Neural progenitor cell (in vitro differentiated cells): ENCODE measurements at regions not wholly inside any gene's neighbourhood (a gene's known extent, or its start where the extent isn't known, plus 50 kb on each side); places are given as distances from the start of the nearest gene placed in this dataset.
"Not testable (repeated sequence)": the region's sequence is repeated elsewhere in the genome, so short reads cannot be mapped to it uniquely, and the experiment has no call there.

ENCODE experiments used
- DNase-seq: peaks from one replicate; pipeline ENCODE4 v3.0.0-alpha.2; 2016; ENCODE audit warnings: low spot score
- H2AFZ ChIP-seq: fragments of 200-600 bp; sonication (generic); replicated peaks from 2 replicates; pipeline ENCODE4 v1.6.1; 2016; ENCODE audit warnings: antibody characterized with exemption
- H3F3A ChIP-seq: fragments of 200-600 bp; sonication (generic); 2 replicates; pipeline ENCODE4 v1.6.1; 2016; ENCODE audit warnings: antibody characterized with exemption, low read depth
- H3K27ac ChIP-seq: fragments of 200-600 bp; sonication (generic); 2 replicates; pipeline ENCODE4 v1.5.1; 2016; ENCODE audit warnings: mild to moderate bottlenecking
- H3K27me3 ChIP-seq: fragments of 200-600 bp; sonication (generic); 2 replicates; pipeline ENCODE4 v1.6.1; 2016; ENCODE audit warnings: mild to moderate bottlenecking, moderate library complexity
- H3K36me3 ChIP-seq: fragments of 200-600 bp; sonication (generic); 2 replicates; pipeline ENCODE4 v1.5.1; 2016
- H3K4me1 ChIP-seq: fragments of 200-600 bp; sonication (generic); 2 replicates; pipeline ENCODE4 v1.6.1; 2016; ENCODE audit warnings: mixed run types
- H3K4me2 ChIP-seq: fragments of 200-600 bp; sonication (generic); 2 replicates; pipeline ENCODE4 v1.6.1; 2016
- H3K4me3 ChIP-seq: fragments of 200-600 bp; sonication (generic); 2 replicates; pipeline ENCODE4 v1.5.1; 2016
- H3K79me2 ChIP-seq: fragments of 200-600 bp; sonication (generic); 2 replicates; pipeline ENCODE4 v1.6.1; 2016; ENCODE audit warnings: low read depth
- H3K9ac ChIP-seq: fragments of 200-600 bp; sonication (generic); 2 replicates; pipeline ENCODE4 v1.6.1; 2016
- H3K9me3 ChIP-seq: fragments of 200-600 bp; sonication (generic); 2 replicates; pipeline ENCODE4 v1.5.1; 2016; ENCODE audit warnings: low read depth
- H4K20me1 ChIP-seq: fragments of 200-600 bp; sonication (generic); 2 replicates; pipeline ENCODE4 v1.6.1; 2016; ENCODE audit warnings: low read depth
- H3K27ac Mint-ChIP-seq: 3 replicates; pipeline ENCODE4 v1.8.0; 2021; ENCODE audit warnings: mixed read lengths
- H3K27me3 Mint-ChIP-seq: 2 replicates; pipeline ENCODE4 v1.8.0; 2022; ENCODE audit warnings: low read depth, mild to moderate bottlenecking, inconsistent platforms, moderate library complexity, mixed read lengths; ENCODE audit not compliant: insufficient read depth
- H3K36me3 Mint-ChIP-seq: 3 replicates; pipeline ENCODE4 v1.8.0; 2021; ENCODE audit warnings: mixed read lengths
- H3K4me1 Mint-ChIP-seq: 3 replicates; pipeline ENCODE4 v1.8.0; 2021; ENCODE audit warnings: mixed read lengths
- H3K4me3 Mint-ChIP-seq: 3 replicates; pipeline ENCODE4 v1.8.0; 2021; ENCODE audit warnings: mild to moderate bottlenecking, moderate library complexity, mixed read lengths
- H3K9me3 Mint-ChIP-seq: 3 replicates; pipeline ENCODE4 v1.8.0; 2020; ENCODE audit warnings: mixed read lengths
- CTCF ChIP-seq: fragments of 200-600 bp; sonication (generic); IDR thresholded peaks from 2 replicates; pipeline ENCODE4 v1.5.1; 2017; ENCODE audit warnings: antibody characterized with exemption, mild to moderate bottlenecking
- EZH2 ChIP-seq: fragments of 200-600 bp; sonication (generic); IDR thresholded peaks from 2 replicates; pipeline ENCODE4 v1.6.1; 2017; ENCODE audit warnings: antibody characterized with exemption, mild to moderate bottlenecking, moderate library complexity
- EZH2phosphoT487 ChIP-seq: fragments of 200-600 bp; sonication (generic); IDR thresholded peaks from 2 replicates; pipeline ENCODE4 v1.6.1; 2017; ENCODE audit warnings: antibody characterized with exemption

- no peak overlapping the region for H3K9ac ChIP-seq
- H3K79me2 ChIP-seq, result no peaks in the 10 kb centered on the region
- H3K27me3 ChIP-seq, result no peaks in the 10 kb centered on the region
- Mint-ChIP-seq H3K36me3 (no peaks in the 10 kb centered on the region), H3K9me3 (peaks cover 52% of the 10 kb centered on the region), H3K27me3 (peaks cover 3% of the 10 kb centered on the region), H3K4me1 (no peaks in the 10 kb centered on the region), H3K27ac (no peak overlapping the region), H3K4me3 (no peak overlapping the region)
- no peaks in the 10 kb centered on the region for H4K20me1 ChIP-seq
- peaks cover 6% of the 10 kb centered on the region for H3K9me3 ChIP-seq
- H3K36me3 ChIP-seq, result no peaks in the 10 kb centered on the region
- no peaks in the 10 kb centered on the region for H3F3A ChIP-seq
- DNase-seq, result no peak
- no peak overlapping the region for H3K4me3 ChIP-seq
- H2AFZ ChIP-seq, result no peak overlapping the region
- TF ChIP-seq EZH2 (no peak), CTCF (no peak), EZH2phosphoT487 (no peak)
- H3K4me2 ChIP-seq, result no peak overlapping the region
- no peak overlapping the region for H3K27ac ChIP-seq
- no peaks in the 10 kb centered on the region for H3K4me1 ChIP-seq
Measured at GRCh38 chr18:14945286-14945685, 197.3 kb downstream of the ANKRD30B start.

- Histone ChIP-seq H3K9ac (no peak overlapping the region), H3K36me3 (no peaks in the 10 kb centered on the region), H2AFZ (no peak overlapping the region), H3K4me3 (no peak overlapping the region), H3K4me1 (no peaks in the 10 kb centered on the region), H3K9me3 (peaks cover 6% of the 10 kb centered on the region), H3K4me2 (no peak overlapping the region), H3K27ac (no peak overlapping the region), H3K27me3 (no peaks in the 10 kb centered on the region), H3F3A (no peaks in the 10 kb centered on the region), H4K20me1 (no peaks in the 10 kb centered on the region), H3K79me2 (no peaks in the 10 kb centered on the region)
- Mint-ChIP-seq H3K27me3 (peaks cover 3% of the 10 kb centered on the region), H3K9me3 (peaks cover 49% of the 10 kb centered on the region), H3K4me3 (no peak overlapping the region), H3K27ac (no peak overlapping the region), H3K4me1 (no peaks in the 10 kb centered on the region), H3K36me3 (no peaks in the 10 kb centered on the region)
- DNase-seq, result no peak
- TF ChIP-seq EZH2phosphoT487, result no peak
- TF ChIP-seq EZH2, result no peak
- TF ChIP-seq CTCF, result no peak
Measured at GRCh38 chr18:14945984-14946383, 198.0 kb downstream of the ANKRD30B start.

- H3K4me2 ChIP-seq, H3K4me1 Mint-ChIP-seq, H4K20me1 ChIP-seq, H3K27ac ChIP-seq, H3K36me3 ChIP-seq, H3K9ac ChIP-seq, H2AFZ ChIP-seq, H3F3A ChIP-seq, H3K36me3 Mint-ChIP-seq, H3K79me2 ChIP-seq, H3K9me3 ChIP-seq, H3K4me3 ChIP-seq, H3K4me3 Mint-ChIP-seq, H3K27me3 Mint-ChIP-seq, H3K4me1 ChIP-seq, H3K27ac Mint-ChIP-seq, H3K27me3 ChIP-seq, DNase-seq: not testable (repeated sequence)
- peaks cover 55% of the 10 kb centered on the region for H3K9me3 Mint-ChIP-seq
Measured at GRCh38 chr18:14946741-14947470, 198.9 kb downstream of the ANKRD30B start.

DNA sequence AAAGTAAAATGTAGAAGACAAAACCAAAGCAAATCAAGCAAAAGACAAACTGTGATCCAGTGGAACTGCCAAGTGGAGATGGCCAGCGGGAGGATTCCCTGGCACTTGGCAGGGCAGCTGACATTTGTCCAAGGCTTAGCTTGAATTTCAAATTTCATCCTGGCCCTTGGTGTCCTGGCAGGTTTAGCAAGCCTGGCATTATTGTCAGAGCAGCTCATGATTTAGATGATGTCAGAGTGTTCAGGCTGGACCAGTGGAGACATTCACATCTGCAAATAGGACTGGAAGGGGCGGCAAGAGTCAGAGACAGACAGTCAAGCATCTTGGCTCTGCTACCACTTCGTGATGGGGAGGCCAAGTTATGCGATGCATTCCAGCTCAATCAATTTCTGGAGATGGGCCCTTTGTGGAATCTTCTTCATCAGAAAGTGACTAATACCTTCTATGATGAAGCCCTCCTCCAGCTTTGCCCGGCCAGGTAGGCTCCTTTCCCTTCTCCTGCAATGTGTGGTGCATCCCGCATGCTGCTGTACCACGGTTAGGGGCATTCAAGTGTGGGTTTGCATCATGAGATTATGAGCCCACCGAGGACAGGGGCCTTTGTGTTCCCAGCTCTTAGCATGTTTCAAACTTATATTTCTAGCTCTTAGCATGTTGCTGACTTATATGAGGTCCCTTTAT, 199.7 kb downstream of the ANKRD30B start:
- H2AFZ ChIP-seq, result no peak overlapping the region
- no peaks in the 10 kb centered on the region for H3K79me2 ChIP-seq
- Mint-ChIP-seq H3K27me3 (peaks cover 6% of the 10 kb centered on the region), H3K4me3 (no peak overlapping the region), H3K4me1 (no peaks in the 10 kb centered on the region), H3K9me3 (peaks cover 52% of the 10 kb centered on the region), H3K36me3 (no peaks in the 10 kb centered on the region), H3K27ac (no peak overlapping the region)
- H3F3A ChIP-seq, result no peaks in the 10 kb centered on the region
- H3K4me3 ChIP-seq, result no peak overlapping the region
- H3K9me3 ChIP-seq, result no peaks in the 10 kb centered on the region
- H3K4me1 ChIP-seq, result no peaks in the 10 kb centered on the region
- TF ChIP-seq EZH2phosphoT487, result no peak
- TF ChIP-seq CTCF, result no peak
- TF ChIP-seq EZH2, result no peak
- H4K20me1 ChIP-seq, result no peaks in the 10 kb centered on the region
- H3K36me3 ChIP-seq, result no peaks in the 10 kb centered on the region
- H3K4me2 ChIP-seq, result no peak overlapping the region
- H3K27me3 ChIP-seq, result no peaks in the 10 kb centered on the region
- DNase-seq, result no peak
- H3K9ac ChIP-seq, result no peak overlapping the region
- H3K27ac ChIP-seq, result no peak overlapping the region
